HepG2 (cell line): ENCODE measurements at regions not wholly inside any gene's neighbourhood (a gene's known extent, or its start where the extent isn't known, plus 50 kb on each side); places are given as distances from the start of the nearest gene placed in this dataset.

Source experiments
- ELF1 ChIP-seq: sonication (generic); formaldehyde crosslinking; IDR thresholded peaks from 2 replicates; pipeline ENCODE4 v1.4.0; 2020; ENCODE audit warnings: missing genetic modification reagents
- ESRRA ChIP-seq: sonication (generic); formaldehyde crosslinking; IDR thresholded peaks from 2 replicates; pipeline ENCODE4 v1.5.1; 2020; ENCODE audit warnings: mild to moderate bottlenecking, low read depth, missing genetic modification reagents
- HDAC1 ChIP-seq: sonication (generic); formaldehyde crosslinking; IDR thresholded peaks from 2 replicates; pipeline ENCODE4 v1.5.1; 2020; ENCODE audit warnings: mild to moderate bottlenecking, missing genetic modification reagents
- MBD4 ChIP-seq: IDR thresholded peaks from 2 replicates; pipeline ENCODE4 v1.6.1; 2012; ENCODE audit warnings: low read length, inconsistent platforms, borderline replicate concordance
- NBN ChIP-seq: fragments of 450-650 bp; conservative IDR thresholded peaks from 2 replicates; pipeline ENCODE4 v1.6.1; 2017
- SMARCC2 ChIP-seq: fragments of 450-650 bp; IDR thresholded peaks from 2 replicates; pipeline ENCODE4 v1.6.1; 2017; ENCODE audit warnings: antibody characterized with exemption, mild to moderate bottlenecking
- TCF7L2 ChIP-seq: IDR thresholded peaks from 2 replicates; pipeline ENCODE4 v1.6.1; 2011; ENCODE audit warnings: mild to moderate bottlenecking, low read depth, low read length, moderate library complexity
- ZBTB7B ChIP-seq: sonication (generic); formaldehyde crosslinking; IDR thresholded peaks from 2 replicates; pipeline ENCODE4 v1.4.0; 2020; ENCODE audit warnings: missing genetic modification reagents
- ZNF639 ChIP-seq: conservative IDR thresholded peaks from 2 replicates; pipeline ENCODE4 v1.6.1; 2018; ENCODE audit warnings: missing genetic modification reagents
- TF ChIP-seq, protein P1 (sequence below): sonication (generic); formaldehyde crosslinking; IDR thresholded peaks from 2 replicates; pipeline ENCODE4 v1.5.0; 2020; ENCODE audit warnings: mild to moderate bottlenecking, missing genetic modification reagents, moderate library complexity

DNA sequence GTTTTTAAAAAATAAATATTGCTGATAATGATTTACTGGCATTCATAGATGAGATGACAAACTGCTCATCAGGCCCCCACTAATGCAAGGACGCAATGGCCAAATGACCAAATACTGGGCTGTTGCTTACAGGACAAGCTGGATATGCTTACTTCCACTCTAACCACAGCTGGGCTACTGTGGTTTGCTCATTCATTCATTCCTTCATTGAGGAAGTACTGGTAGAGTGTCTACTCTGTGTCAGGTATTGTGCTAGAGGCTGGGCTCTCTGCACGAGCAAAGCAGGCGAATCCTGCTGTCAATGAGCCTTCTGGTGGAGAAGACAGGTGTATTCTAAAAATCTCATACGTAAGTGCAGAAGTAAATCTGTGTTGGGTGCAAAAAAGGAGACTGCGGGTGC is 113.3 kb upstream of the SLC38A2 start:
- no peak for TF ChIP-seq MBD4
- no peak for TF ChIP-seq NBN
- TF ChIP-seq, protein P1, sequence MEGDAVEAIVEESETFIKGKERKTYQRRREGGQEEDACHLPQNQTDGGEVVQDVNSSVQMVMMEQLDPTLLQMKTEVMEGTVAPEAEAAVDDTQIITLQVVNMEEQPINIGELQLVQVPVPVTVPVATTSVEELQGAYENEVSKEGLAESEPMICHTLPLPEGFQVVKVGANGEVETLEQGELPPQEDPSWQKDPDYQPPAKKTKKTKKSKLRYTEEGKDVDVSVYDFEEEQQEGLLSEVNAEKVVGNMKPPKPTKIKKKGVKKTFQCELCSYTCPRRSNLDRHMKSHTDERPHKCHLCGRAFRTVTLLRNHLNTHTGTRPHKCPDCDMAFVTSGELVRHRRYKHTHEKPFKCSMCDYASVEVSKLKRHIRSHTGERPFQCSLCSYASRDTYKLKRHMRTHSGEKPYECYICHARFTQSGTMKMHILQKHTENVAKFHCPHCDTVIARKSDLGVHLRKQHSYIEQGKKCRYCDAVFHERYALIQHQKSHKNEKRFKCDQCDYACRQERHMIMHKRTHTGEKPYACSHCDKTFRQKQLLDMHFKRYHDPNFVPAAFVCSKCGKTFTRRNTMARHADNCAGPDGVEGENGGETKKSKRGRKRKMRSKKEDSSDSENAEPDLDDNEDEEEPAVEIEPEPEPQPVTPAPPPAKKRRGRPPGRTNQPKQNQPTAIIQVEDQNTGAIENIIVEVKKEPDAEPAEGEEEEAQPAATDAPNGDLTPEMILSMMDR (CRISPR knock-in tag) = no peak
- no peak for TF ChIP-seq ZNF639
- TF ChIP-seq TCF7L2 = no peak
- TF ChIP-seq ZBTB7B (CRISPR knock-in tag) = no peak
- no peak for TF ChIP-seq ESRRA
- TF ChIP-seq SMARCC2 = no peak
- TF ChIP-seq HDAC1 (CRISPR knock-in tag) = no peak
- TF ChIP-seq ELF1 = no peak
